HG03571 (cell line): ENCODE measurements at regions not wholly inside any gene's neighbourhood (a gene's known extent, or its start where the extent isn't known, plus 50 kb on each side); places are given as distances from the start of the nearest gene placed in this dataset.
"Not testable (repeated sequence)": the region's sequence is repeated elsewhere in the genome, so short reads cannot be mapped to it uniquely, and the experiment has no call there.

Source experiments
- ATAC-seq: cut with Tn5 transposase; IDR thresholded peaks from one replicate; pipeline ENCODE4 v1.9.1; 2021; ENCODE audit not compliant: unreplicated experiment

DNA sequence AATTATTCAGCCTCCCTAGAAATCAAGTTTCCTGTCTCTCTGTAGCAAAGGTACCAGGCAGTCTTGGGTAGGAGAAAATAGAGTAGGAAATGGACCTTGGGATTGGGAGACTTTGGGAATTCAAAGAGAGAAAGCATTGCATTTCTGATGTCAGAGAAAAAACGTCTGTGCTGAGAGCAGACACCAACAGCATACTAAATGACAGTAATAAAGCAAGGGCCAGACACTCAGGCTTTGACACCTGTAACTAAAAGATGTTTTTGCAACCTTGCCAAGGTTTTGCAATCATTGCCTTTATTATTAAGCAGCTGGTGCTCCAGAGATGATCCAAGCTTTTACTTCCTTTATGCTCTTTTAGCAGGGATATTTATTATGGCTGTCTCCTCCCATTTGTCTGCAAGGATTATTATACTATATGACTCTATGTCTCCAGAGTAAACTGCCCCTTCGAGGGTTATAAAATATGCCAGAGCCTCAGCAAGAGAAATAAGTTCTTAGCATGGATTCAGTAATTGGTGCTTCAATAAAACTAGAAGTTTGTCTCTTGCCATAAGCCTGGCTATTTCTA lies 85.2 kb upstream of the GRAMD1B start:
- ATAC-seq: no peak

GRCh38 chr11:123344188-123344587 lies 85.9 kb upstream of the GRAMD1B start:
- ATAC-seq: not testable (repeated sequence)

DNA sequence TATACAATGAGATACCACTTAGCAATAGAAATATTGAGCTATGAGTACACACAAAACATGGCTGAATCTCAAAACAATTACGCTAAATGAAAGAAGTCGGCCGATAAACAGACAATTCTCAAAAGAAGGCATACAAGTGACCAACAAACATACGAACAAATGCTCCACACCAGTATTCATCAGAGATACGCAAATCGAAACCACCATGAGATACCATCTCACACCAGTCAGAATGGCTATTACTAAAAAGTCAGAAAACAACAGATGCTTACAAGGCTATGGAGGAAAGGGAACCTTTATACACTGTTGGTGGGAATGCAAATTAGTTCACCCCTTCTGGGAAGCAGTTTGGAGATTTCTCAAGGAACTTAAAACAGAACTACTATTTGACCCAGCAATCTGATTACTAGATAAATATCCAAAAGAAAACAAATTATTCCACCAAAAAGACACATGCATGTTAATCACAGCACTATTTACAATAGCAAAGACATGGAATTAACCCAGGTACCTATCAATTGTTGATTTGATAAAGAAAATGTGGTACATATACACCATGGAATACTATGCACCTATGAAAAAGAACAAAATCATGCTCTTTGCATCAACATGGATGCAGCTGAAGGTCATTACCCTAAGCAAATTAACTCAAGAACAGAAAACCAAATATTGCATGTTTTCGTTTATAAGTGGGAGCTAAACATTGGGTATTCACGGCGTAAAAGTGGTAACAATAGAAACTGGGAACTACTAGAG lies 90.9 kb upstream of the GRAMD1B start:
- ATAC-seq: no peak

- ATAC-seq: no peak
Observed at GRCh38 chr11:123338266-123338800, 91.7 kb upstream of the GRAMD1B start.

GRCh38 chr11:123334925-123335324 lies 95.1 kb upstream of the GRAMD1B start:
- no peak for ATAC-seq

DNA sequence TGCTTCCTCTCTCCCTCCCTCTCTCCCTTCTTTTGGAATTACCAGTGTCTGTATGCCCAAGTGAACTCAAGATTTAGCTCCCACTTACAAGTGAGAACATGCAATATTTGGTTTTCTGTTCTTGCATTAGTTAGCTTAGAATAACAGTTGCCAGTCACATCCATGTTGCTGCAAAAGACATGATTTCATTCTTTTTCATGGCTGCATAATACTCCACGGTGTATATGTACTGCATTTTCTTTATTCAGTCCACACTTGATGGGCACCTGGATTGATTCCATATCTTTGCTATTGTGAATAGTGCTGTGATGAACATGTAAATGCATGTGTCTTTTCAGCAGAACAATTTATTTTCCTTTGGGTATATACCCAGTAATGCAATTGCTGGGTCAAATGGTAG lies 97.5 kb upstream of the GRAMD1B start:
- ATAC-seq: not testable (repeated sequence)

DNA sequence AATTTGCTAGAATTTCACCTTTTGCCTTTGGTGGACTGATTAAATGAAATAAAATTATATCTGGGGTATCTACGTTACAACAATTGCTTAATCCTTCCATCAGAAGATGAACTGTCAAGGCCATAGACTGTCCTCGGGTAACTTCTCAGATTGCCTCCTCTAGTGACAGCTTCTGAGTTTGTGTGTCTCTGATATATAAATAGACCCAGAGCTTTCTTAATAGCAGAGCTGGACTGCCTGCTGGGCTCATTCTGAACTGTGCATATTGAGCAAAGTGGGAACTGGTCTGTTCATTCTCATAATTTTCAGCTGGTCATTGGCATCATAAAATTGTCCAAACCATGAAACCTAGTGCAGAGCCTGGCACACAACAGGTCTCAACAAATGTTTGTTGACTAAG lies 99.1 kb upstream of the GRAMD1B start:
- no peak for ATAC-seq

- ATAC-seq: no peak
Observed at GRCh38 chr11:123330471-123330870, 99.6 kb upstream of the GRAMD1B start.

GRCh38 chr11:123330071-123330470 lies 100.0 kb upstream of the GRAMD1B start:
- ATAC-seq: no peak

DNA sequence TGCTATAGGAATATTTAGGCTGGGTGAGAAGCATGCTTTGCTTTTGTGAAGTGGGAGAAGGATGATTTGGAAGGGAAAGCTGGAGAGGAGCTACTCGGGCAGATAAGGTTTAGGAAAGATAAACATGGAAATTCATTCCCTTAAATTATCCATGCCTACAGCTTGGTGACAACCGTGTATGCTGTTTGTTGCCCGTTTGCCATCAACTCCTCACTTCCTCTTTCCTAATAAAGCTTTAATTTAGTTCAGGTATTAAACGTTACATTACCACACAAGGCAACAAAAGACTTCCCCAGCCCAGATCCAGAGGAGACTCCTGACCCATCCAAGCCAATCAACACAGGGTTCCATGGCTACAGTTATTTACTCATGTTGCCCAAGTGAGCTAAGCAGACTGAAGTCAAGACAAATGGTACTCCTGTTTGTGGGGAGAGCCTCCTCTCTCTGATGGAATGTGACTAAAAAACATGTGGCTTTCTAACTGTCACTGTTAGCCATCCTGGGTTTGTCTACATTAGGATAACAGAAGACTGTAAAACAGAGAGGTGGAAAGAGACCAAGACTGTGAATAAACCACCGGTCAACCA lies 101.7 kb upstream of the GRAMD1B start:
- no peak for ATAC-seq

- ATAC-seq: no peak
Observed at GRCh38 chr11:123325533-123325932, 104.5 kb upstream of the GRAMD1B start.

DNA sequence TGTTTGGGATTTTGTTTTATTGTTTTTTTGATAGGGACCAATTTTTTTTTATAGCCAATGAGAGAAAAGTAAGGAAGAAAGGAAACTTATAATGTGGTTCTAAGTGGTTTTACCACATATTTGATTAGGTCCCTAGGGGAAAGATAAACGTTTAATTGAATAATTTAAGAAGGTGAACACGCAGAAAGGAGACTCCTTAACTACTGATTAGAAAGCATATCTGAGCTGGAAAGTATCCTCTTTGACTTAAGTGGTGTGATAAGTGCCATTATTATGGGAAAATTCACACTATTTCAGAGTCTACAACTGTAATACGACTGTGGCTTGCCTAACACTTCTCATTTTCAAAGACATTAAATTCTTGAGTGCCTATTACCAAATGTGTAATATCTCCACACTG lies 106.5 kb upstream of the GRAMD1B start:
- no peak for ATAC-seq

DNA sequence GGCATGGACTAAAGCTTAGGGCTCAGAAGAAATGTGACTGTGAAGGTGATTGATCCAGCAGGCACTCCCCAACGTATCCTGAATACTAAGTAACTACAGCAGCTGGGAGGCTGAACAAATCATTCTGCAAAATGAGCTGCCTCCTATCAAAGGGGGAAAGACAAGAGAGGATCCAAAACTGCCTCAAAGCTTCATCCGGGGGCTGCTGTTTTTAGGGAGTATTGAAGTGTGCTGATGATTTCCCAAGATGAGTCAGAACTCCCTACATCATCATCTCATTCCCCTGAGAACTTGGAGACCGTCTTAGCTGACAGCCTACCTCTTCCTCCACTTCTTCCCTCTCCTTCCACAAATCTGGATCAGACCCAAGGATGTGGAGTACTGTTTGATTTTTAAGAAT lies 108.4 kb upstream of the GRAMD1B start:
- no peak for ATAC-seq

- ATAC-seq: no peak
Observed at GRCh38 chr11:123318623-123319022, 111.4 kb upstream of the GRAMD1B start.

GRCh38 chr11:123318132-123318531 lies 111.9 kb upstream of the GRAMD1B start:
- ATAC-seq: not testable (repeated sequence)

DNA sequence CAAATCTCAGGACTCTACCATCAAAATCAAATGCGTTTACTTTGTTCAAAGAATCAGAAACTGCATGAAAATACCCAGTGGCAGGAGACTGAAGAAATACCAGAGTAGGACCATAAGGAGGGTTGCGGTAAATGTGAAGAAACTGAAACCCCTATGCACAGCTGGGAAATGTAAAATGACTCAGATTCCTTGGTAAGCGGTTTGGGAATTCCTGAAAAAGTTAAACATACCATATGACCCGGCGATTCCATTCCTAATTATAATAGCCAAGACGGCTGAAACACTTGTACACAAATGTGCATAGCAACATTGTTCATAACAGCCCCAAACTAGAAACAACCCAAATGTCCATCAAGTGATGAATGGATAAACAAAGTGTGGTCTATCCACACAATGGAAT lies 114.1 kb upstream of the GRAMD1B start:
- ATAC-seq: no peak

- ATAC-seq: no peak
Observed at GRCh38 chr11:123314972-123315371, 115.1 kb upstream of the GRAMD1B start.

- no peak for ATAC-seq
Observed at GRCh38 chr11:123313262-123313661, 116.8 kb upstream of the GRAMD1B start.

DNA sequence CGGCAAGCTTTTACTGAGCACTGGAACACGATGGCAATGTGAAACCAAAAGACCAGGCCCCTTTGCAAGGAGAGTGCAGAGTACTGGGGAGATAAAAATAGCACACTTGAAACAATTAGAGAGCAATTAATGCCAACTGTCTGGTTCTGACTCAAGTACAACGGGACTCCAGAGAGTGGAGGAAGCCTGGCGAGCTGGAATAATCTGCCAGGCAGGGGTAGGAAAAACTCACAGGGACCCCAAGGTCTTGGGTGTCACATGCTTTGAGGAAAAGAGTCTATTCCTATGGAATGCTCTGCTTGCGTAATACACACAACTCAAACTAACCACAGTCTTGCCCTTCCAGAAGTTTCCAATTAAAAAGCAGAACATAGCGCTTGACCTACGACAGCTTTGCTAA lies 113.0 kb upstream of the CLMP start:
- no peak for ATAC-seq

GRCh38 chr11:123307276-123307675 lies 112.2 kb upstream of the CLMP start:
- no peak for ATAC-seq

- ATAC-seq: no peak
Observed at GRCh38 chr11:123306531-123306930, 111.5 kb upstream of the CLMP start.
